GM18907 (cell line): ENCODE measurements at regions not wholly inside any gene's neighbourhood (a gene's known extent, or its start where the extent isn't known, plus 50 kb on each side); places are given as distances from the start of the nearest gene placed in this dataset.

Experiments used
- ATAC-seq: cut with Tn5 transposase; IDR thresholded peaks from one replicate; pipeline ENCODE4 v1.9.1; 2021; ENCODE audit warnings: mild to moderate bottlenecking, moderate library complexity; ENCODE audit not compliant: unreplicated experiment

GRCh38 chr12:24724814-24725213 lies 224.1 kb downstream of the BCAT1 start:
- no peak for ATAC-seq

- no peak for ATAC-seq
Observed at GRCh38 chr12:24723759-24724158, 225.1 kb downstream of the BCAT1 start.

- no peak for ATAC-seq
Observed at GRCh38 chr12:24721191-24721590, 227.7 kb downstream of the BCAT1 start.

GRCh38 chr12:24719293-24719721 lies 229.6 kb downstream of the BCAT1 start:
- ATAC-seq, result peak; percentile 98

- no peak for ATAC-seq
Observed at GRCh38 chr12:24718617-24719016, 230.3 kb downstream of the BCAT1 start.

- ATAC-seq, result no peak
Observed at GRCh38 chr12:24714237-24714636, 234.7 kb downstream of the BCAT1 start.

- no peak for ATAC-seq
Observed at GRCh38 chr12:24711056-24712008, 237.6 kb downstream of the BCAT1 start.

- ATAC-seq, result no peak
Observed at GRCh38 chr12:24709216-24709615, 239.7 kb downstream of the BCAT1 start.

- ATAC-seq, result no peak
Observed at GRCh38 chr12:24708718-24709117, 240.2 kb downstream of the BCAT1 start.

- no peak for ATAC-seq
Observed at GRCh38 chr12:24708043-24708442, 240.9 kb downstream of the BCAT1 start.

- ATAC-seq, result no peak
Observed at GRCh38 chr12:24707334-24707733, 241.6 kb downstream of the BCAT1 start.

- ATAC-seq, result peak; percentile 99
Observed at GRCh38 chr12:24705741-24706358, 243.1 kb downstream of the BCAT1 start.

GRCh38 chr12:24705216-24705615 lies 243.7 kb downstream of the BCAT1 start:
- ATAC-seq, result no peak

- no peak for ATAC-seq
Observed at GRCh38 chr12:24701343-24701742, 247.6 kb downstream of the BCAT1 start.

- no peak for ATAC-seq
Observed at GRCh38 chr12:24698972-24699371, 249.9 kb downstream of the BCAT1 start.

GRCh38 chr12:24697769-24698168 lies 251.1 kb downstream of the BCAT1 start:
- no peak for ATAC-seq

- ATAC-seq, result no peak
Observed at GRCh38 chr12:24697295-24697694, 251.6 kb downstream of the BCAT1 start.

- ATAC-seq, result no peak
Observed at GRCh38 chr12:24696800-24697199, 252.1 kb downstream of the BCAT1 start.

GRCh38 chr12:24695657-24696329 lies 253.1 kb downstream of the BCAT1 start:
- ATAC-seq, result no peak

GRCh38 chr12:24695103-24695502 lies 253.8 kb downstream of the BCAT1 start:
- no peak for ATAC-seq

- no peak for ATAC-seq
Observed at GRCh38 chr12:24688601-24689000, 260.3 kb downstream of the BCAT1 start.

GRCh38 chr12:24681570-24681969 lies 267.3 kb downstream of the BCAT1 start:
- ATAC-seq, result no peak
